AG04449 (cell line): ENCODE measurements at regions not wholly inside any gene's neighbourhood (a gene's known extent, or its start where the extent isn't known, plus 50 kb on each side); places are given as distances from the start of the nearest gene placed in this dataset.

Experiments used
- CTCF ChIA-PET: fragments of 350-600 bp; formaldehyde crosslinking; extraction: SDS; loops from one replicate; lab custom pipeline; 2021; ENCODE audit warnings: antibody characterized with exemption; lab: Yijun Ruan, JAX
- POLR2A ChIA-PET: fragments of 400-600, 350-600 bp; formaldehyde crosslinking; extraction: SDS; loops from one replicate; lab custom pipeline; 2020; ENCODE audit warnings: antibody characterized with exemption, inconsistent platforms; lab: Yijun Ruan, JAX
- DNase-seq: peaks from one replicate; pipeline ENCODE4 v3.0.0-alpha.2; 2010; ENCODE audit warnings: low read depth, low spot score
- H3K4me3 ChIP-seq: 2 replicates; pipeline ENCODE4 v1.5.1; 2011; ENCODE audit warnings: low read depth, mild to moderate bottlenecking, control low read depth, low read length
- CTCF ChIP-seq: IDR thresholded peaks from one replicate; pipeline ENCODE4 v1.5.1; 2011; ENCODE audit warnings: mild to moderate bottlenecking, moderate library complexity, low read length, control low read depth, inconsistent platforms; ENCODE audit not compliant: insufficient read depth; ENCODE audit errors: missing control alignments

GRCh38 chr7:35998481-35998880 lies 154.6 kb upstream of the EEPD1 start:
- TF ChIP-seq CTCF, result no peak
- CTCF ChIA-PET, result no interaction called here
- POLR2A ChIA-PET, result no interaction called here
- no peak overlapping the region for H3K4me3 ChIP-seq
- DNase-seq, result no peak

- no peak for DNase-seq
- POLR2A ChIA-PET, result no interaction called here
- TF ChIP-seq CTCF, result no peak
- CTCF ChIA-PET, result no interaction called here
- H3K4me3 ChIP-seq, result no peak overlapping the region
These were observed 151.5 kb upstream of the EEPD1 start for GRCh38 chr7:36001546-36001945.

GRCh38 chr7:36002900-36003299 lies 150.2 kb upstream of the EEPD1 start:
- POLR2A ChIA-PET, result no interaction called here
- DNase-seq, result no peak
- CTCF ChIA-PET, result no interaction called here
- H3K4me3 ChIP-seq, result no peak overlapping the region
- no peak for TF ChIP-seq CTCF

- TF ChIP-seq CTCF, result no peak
- ChIA-PET POLR2A (no interaction called here), CTCF (no interaction called here)
- no peak overlapping the region for H3K4me3 ChIP-seq
- DNase-seq, result no peak
These were observed 149.7 kb upstream of the EEPD1 start for GRCh38 chr7:36003343-36003742.

GRCh38 chr7:36005293-36005692 lies 147.8 kb upstream of the EEPD1 start:
- no peak for DNase-seq
- H3K4me3 ChIP-seq, result no peak overlapping the region
- CTCF ChIA-PET, result interaction anchor here (1.0 kb wide), 1 partner anchor 21 kb away, joined by 3 read pairs; no protein-coding TSS in a partner anchor
- TF ChIP-seq CTCF, result no peak
- POLR2A ChIA-PET, result no interaction called here

- TF ChIP-seq CTCF, result no peak
- no peak overlapping the region for H3K4me3 ChIP-seq
- POLR2A ChIA-PET, result no interaction called here
- CTCF ChIA-PET, result interaction anchor here (1.0 kb wide), 2 partner anchors 22 to 286 kb away, joined by 3 read pairs; no protein-coding TSS in a partner anchor
- no peak for DNase-seq
These were observed 147.2 kb upstream of the EEPD1 start for GRCh38 chr7:36005876-36006275.
